CD4-positive, alpha-beta T cell treated with Interferon alpha-2 for 1 hour (primary cell): ENCODE measurements at regions not wholly inside any gene's neighbourhood (a gene's known extent, or its start where the extent isn't known, plus 50 kb on each side); places are given as distances from the start of the nearest gene placed in this dataset.

Experiments used
- DNase-seq, 2 donors: peaks; one replicate each; pipeline ENCODE4 v3.0.0-alpha.2; 2020 to 2022

DNA sequence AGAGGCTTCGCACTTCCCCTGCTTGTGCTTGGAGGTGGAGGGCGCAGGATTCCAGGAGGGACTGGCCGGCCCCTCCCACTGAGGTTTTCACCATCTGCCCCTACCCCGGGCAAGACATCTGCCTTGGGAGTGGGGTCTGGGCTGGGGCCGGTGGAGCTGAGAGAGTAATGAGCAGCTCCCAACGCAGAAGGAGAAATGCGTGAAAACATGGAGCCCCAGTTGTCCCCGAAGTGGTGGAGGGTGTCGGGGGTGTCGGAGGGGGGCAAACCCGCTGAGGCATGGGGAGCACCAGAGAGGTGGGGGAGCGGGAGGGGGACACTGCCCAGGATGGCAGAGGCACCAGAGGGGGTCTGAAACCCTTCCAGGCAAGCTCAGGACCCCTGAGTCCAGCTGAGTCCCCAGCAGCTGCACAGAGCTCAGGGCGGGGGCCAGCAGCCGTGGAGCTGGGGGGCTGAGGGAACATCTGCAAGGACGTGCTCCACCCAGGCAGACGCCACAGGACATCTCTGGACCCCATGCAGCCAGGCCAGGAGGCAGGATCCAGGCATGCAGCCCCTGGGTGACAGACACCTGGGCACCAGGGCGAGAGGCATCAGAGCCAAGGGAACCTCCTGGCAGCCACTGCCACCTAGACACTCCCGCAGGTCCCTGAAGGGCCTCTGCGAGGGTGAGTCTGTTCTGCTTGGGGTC, 110.6 kb downstream of the SIK1 start:
- no peak for DNase-seq

DNA sequence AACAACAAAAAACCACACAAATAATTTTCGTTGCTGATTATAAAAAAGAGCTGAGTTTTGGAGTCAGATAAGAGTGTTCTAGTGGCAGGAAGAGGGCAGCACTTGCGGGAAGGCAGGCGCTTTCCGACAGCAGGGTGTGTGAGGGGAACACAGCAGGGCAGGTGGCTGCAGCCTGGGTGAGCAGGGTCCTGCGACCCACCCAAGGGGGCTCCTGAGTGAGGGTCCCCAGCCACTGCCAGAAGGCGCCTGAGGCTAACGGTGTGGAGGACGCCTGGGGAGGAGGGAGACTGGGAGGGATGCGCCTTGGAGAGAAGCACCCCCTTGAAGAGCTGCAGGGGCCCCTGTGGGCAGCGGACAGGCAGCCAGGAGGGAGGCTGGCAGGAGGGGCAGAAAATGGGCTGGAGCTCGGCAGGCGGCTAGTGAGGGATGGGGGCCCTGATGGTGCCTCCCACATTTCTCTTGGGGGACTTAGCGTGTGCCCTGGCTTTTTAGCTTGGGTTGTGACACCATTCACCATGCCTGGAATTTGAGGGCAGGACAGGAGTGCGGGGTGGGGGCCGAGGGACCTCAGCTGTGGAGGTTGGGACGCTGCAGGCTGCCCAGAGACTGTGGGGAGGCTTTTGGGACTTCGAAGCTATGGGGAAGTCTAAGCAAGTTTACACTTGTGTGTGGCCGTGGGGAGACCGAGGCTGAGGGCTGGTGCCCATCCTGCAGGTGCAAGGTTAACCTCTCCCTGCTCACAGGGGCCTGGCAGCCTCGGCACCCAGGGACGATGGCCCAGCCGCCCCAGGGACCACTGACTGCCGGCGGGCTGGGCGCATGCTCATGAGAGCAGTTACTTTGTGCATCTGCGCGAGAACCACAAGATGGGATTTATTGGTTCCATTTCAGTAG, 111.4 kb downstream of the SIK1 start:
- DNase-seq: peak; percentile 21 to 41

DNA sequence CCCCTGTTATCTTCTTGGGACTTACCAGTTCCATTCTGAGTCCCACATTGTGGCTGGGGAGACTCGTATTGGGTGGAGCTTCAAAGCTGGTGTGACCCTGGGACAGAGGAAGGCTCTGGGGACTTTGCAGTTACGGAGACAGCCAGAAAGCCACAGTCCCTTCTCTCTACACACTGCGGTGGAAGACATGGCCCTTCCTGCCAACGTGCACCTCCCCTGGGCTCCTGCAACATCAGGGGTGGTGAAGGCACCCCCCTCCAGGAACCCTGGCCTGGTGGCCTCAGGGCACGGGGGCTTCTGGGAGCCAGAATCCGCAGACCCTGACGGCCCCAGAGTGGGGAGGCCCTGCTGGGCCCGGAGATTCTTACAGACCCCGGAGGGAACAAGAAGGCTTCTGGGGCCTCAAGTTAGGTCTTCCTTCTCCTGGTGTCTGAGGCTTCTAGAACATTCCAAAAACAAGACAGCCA, 113.0 kb downstream of the SIK1 start:
- no peak for DNase-seq

DNA sequence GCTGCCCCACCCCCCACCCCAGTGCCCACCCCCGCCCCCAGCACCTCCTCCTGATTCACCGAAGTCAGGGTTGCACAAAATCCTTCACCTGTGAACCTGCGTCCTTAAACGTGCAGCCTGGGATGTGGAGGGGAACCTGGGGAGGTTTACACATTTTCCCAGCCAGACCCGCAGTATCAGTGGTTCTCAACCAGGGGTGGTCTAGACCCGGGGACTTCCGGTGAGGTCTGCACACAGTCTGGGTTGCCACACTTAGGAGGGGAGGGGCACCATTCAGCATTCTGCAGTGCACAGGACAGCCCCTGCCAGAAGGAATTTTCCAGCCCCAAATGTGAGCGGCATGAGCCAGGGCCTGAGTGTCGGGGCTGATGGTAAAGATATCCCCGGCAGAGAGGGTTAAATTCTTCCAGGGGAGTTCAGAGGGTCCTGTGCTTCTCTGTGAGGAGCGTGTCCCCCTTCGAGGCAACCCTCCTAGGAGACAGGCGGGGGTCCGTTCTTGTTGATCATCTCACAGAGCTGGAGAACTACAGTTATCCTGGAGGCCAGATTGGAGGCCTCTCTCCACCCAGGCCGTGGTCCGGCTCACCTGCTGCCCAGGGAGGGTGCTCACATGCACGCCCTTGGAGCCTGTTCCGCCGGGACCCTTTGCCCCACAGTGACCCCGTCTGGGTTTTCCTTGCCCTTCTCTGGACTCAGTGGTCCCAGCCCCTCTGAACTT, 113.6 kb downstream of the SIK1 start:
- no peak for DNase-seq

DNA sequence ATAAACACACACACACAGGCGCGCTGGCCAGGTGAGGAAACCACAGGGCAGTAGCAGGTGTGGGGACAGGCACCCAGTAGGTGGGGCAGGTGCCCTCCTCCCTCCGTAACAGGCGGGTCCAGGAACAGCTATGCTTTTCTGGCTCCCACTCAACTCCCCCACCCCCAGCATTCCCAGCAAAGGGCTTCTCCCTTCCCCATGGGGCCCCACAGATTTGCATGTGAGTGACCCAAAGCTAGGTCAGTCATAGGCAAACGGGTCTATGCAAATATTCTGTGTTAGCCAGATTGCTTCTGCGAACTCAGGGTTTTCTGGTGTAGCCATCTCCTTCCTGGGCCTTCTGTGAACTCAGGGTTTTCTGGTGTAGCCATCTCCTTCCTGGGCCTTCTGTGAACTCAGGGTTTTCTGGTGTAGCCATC, 114.2 kb downstream of the SIK1 start:
- DNase-seq: no peak

DNA sequence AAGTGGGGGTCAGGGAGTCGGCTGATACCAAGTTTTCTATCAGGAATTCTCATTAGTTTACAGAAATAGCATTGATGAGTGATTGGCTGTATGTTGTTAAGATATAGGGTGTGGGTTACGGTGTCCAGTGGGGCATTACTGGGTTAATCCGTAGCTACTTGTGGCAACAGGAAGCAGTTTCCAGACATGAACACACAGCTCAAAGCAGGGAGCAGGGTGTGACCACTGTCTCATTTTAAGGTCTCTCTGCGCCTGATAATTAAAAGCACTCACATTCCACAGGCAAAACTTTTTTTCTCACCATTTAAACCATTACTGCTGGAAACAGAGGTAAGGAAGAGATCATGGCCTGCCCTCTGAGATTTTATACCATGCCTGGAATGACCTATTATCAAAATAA, 114.9 kb downstream of the SIK1 start:
- no peak for DNase-seq

DNA sequence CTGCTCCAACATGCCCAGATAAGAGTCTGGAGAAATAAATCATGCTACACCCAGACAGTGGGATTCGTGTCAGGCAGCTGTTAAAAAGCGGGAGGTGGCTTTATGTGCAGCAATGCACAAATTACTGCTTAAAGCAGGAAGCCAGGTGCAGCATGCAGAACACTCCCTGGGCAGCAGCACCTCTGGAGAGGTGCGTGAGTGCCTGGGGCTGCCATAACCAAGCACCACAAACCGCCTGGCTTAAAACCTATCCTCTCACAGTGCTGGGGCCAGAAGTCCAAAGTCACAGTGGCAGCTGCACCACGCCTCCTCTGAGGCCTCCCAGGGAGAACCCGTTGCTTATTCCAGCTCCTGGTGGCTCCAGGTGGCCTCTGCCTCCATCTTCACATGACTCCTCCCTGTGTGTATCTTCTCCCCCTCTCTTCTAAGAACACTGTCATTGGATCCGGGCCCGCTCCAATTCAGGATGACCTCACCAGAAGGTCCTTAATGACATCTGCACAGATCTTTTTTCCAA, 115.6 kb downstream of the SIK1 start:
- DNase-seq: no peak

DNA sequence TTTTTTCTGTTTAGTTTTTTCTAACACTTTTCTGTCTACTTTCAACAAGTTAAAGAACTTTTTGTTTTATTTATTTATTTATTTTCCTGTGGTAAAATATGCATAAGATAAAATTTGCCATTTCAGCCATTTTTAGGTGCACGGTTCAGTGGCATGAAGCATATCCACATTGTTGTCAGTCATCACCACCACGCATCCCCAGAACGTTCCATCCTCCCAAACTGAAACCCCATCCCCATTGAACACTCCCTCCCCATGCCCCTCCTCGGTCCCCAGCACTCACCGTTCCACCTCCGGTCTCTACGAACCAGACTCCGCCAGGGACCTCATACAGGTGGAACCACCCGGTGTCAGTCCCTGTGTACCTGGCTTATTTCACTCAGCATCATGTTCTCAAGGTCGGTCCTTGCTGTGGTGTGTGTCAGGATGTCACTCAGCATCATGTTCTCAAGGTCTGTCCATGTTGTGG, 118.1 kb downstream of the SIK1 start:
- DNase-seq: no peak

DNA sequence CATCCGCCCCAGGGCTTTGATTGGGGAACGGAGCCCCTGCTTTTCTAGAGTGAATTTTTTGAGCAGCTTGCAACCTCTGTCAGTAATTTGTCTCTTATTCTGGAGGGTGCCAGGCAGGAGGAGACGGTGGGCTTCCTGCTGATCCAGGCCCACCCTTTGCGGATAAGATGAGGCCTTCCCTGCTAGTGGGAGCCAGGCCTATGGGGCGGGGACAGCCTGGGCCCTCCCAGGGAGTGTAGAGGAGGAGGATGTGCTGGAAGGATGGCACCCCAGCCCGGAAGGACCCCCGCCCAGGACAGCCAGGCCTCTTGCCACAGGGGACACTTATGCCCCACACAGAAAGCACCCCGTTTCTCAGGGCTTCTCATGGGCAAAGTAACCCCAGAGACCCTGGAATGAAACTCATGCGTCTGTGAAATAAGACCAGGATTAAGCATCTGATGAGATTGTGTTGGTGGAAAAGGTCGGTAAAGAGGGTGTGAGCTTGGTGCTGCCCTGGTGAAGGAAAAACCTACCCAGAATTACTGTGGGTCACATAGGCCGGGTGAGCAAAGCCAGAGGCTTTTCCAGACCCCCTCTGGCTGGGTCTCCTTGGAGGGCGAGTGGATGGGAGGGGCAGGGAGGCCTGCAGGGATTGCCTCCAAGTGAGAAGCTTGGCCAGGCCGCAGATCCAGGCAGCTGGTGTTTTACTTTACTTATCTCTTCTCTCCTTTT, 118.7 kb downstream of the SIK1 start:
- DNase-seq: no peak

DNA sequence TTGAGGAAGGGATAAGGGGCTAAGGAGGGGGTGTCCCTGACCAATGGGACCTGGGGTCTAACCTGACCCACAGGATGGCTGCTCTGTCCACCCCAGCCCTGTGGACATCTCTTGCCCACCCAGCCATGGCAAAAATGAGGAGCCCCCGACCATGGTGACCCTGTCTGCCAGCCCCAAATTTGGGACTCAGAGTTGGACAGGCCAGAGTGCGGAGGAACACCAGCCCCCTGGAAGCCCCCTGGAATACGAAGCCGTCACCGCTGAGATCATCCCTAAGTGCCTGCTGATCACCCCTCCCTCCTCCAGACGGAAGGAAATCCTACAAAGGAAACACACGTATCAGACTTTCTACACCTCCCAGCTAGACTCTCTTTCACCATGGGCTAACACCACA, 119.3 kb downstream of the SIK1 start:
- DNase-seq: no peak

DNA sequence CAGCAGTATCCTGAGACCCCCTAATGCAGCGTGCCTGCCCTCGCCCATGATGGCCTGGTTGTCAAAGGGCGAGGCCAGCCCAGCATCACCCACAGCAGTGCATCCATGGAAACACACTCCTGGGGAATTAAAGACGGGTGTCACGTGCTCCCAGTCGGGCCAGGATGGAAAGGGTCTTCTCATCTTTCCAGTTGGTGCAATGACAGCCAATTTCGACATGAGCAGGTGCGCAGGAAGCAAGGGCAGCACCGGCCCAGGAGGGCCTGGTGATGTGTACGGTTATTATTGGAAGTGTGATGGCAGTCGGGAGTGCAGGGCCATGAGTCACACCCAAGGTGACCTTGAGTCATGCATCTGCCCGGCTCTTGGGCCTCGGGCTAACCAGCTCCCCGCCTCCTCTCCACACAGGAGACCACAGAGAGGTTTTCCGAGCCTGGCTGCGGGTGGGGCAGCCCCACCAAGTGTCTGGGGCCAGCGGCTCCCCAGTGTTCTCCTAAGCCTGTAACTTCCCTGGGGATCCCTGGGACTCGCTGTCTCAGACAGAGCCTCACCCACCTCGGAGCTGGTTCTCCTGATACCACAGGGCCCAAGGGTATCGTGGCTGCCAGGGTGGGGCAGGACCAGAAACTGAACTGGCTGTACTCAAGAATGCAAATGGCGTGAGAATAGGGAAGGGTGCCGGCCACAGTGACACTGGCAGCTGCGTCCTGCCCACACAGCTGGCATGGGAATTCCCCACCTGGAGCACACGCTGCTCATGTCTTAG, 119.8 kb downstream of the SIK1 start:
- peak in 1 of 2 donors; percentile 6 for DNase-seq

DNA sequence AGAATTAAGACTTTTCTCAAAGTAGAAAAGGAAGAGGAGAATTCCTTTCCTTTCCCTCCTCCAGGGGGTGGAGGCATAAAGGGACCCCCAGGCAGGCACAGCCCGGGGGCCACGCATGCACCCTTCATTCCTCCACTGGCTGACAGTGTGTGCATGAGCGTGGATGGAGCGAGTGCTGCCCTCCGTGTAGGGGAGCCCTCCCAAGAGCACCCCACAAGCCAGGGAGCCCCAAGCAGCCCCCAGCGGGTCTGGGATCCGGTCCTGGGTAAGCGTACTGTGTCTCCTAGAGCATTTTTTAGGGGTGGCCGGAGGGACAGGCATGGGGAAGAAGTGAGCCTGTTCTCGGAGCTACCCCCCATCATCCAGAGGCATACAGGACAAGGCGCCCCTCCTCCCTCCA, 120.5 kb downstream of the SIK1 start:
- no peak for DNase-seq

DNA sequence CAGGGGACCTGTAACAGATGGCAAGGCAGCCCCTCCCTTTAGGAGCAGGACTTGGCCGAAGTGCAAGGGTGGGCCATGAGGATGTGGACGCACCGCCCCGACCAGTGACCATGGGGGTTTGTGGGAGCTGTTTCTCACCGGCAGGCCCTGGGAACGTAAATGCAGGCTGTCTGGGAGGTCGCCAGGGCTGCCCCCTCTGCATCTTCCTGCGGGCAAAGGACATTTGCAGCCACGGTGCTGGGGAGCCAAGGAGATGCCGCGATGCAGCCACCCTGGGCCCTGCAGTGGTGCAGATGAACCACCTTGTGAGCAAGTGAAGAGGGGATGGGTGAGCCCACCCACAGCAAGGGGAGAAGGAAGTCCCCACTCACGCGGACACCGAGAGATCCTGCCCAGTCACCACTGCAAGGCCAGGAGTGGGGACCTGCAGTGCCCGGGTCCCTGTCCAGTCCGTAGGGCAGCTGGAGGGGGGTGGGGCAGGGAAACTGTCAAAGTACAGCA, 121.1 kb downstream of the SIK1 start:
- DNase-seq: no peak

DNA sequence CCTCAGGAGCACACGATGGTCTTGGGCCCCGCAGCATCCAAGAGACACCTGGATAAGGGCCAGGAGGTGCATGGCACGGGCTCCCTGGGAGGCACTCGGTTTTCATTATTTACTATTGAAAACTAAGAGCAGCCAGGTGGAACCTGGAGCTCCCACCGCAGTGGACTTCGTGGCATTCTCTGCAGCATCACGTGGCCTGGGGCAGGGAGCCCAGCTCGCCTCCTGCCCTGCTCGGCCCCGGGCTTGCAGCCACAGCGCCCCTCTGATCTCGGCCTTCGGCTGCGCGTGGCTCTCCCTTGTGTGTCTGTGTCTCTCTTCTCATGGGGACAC, 121.6 kb downstream of the SIK1 start:
- DNase-seq: no peak

DNA sequence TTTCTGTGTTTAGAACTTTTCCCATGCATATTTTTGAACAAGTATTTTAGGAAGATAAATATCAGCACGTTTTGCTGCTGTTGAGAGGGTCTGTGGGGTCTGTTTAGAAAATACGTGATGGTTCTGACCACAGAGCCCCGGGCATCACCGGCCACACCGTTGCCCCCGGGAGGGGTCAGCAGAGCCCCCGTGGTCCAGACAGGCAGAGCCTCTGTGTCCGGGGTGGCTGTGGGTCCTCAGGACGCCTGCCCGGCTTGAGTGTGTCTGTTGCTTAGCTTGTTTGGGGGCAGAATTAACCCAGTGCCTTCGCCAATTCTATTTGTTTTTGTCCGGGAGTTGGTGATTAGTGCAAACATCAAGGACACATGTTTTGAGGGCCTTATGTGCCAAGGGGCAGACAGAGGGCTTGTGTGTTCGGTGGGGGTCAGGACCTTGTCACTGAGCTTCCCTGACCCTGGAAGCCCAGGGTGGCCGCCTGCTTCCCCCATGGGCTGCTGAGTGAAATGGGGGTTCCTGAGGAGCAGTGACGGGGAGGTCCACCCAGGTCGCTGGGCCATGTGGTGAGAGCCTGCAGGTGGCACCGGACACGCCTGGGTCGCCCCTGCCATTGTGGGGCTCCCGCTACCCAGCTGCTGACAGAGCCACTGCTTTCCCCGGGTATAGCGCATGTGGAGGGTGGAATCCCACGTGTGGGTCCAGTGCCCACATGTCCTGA, 122.2 kb downstream of the SIK1 start:
- no peak for DNase-seq

DNA sequence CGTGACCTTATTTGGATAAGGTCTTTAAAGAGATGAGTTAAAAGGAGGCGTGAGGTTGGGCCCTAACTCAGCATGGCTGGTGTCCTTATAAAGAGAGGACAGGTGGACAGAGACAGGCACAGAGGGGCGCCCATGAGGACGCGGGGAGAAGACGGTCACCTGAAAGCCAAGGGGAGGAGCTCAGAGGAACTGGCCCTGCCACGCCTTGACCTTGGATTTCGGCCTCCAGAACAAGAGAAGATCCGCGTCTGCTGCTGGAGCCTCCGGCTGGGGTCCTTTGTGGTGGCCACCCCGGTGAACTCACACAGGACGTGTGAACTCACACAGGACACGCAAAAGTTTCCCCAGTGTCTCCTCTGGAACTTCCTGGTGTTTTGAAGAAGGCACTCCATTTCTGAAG, 122.7 kb downstream of the SIK1 start:
- no peak for DNase-seq

DNA sequence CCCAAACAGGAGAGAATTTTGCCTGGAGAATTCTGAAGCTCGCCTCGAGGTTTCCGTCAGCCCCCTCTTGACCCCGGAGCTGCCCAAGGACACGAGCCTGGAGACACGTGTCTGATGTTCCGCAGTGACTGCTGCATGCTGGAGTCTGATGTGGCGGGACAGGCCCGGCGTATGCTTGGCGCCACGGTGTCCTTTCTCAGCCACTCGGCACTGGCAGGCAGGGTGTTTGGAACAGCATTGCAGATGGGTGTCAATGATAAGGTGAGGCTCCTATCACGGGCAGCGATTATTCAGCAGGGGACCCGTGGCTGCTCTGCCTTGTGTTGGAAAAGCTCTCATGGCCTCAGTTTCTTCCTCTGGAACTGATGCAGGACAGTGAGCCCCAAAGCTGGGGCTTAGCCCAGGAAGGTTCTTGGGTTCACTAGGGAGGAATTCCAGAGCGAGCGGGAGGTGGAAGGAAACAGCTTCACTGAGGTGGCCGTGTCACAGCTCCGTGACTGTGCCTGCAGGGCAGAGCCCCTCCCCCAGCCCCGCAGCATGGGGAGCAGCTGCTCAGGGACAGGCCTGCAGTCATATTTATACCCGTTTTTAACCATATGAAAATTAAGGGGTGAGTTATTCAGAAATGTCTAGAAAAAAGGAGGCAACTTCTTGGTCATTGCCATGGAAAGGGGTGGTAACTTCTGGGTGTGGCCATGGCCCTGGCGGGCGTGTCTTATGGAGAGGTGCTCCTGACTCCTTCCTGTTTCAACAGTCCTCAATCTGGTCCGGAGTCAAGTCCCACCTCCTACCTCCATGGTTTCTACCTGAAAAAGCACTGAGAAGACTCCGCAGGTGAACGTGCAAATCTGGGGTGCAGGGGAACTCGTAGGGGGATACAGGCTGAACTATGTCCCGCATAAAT, 123.4 kb downstream of the SIK1 start:
- no peak for DNase-seq

DNA sequence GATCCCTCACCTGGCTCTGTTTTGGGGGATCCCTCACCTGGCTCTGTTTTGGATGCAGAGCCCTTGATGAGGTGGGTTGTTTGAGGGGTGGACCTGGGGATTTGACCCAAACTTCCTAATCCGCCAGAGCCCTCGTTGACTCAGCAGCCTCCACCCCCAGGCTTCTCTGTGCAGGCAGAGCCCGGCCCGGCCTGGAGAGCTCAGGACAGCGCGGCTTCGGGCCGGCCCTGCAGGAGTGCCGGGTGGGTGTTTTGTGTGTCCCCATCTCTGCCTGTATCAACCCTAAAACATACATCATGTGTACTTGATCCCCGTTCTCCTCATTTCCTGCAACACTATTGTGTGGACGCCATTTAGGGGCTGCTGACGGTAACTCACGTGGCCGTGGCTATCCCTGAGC, 124.2 kb downstream of the SIK1 start:
- no peak for DNase-seq

DNA sequence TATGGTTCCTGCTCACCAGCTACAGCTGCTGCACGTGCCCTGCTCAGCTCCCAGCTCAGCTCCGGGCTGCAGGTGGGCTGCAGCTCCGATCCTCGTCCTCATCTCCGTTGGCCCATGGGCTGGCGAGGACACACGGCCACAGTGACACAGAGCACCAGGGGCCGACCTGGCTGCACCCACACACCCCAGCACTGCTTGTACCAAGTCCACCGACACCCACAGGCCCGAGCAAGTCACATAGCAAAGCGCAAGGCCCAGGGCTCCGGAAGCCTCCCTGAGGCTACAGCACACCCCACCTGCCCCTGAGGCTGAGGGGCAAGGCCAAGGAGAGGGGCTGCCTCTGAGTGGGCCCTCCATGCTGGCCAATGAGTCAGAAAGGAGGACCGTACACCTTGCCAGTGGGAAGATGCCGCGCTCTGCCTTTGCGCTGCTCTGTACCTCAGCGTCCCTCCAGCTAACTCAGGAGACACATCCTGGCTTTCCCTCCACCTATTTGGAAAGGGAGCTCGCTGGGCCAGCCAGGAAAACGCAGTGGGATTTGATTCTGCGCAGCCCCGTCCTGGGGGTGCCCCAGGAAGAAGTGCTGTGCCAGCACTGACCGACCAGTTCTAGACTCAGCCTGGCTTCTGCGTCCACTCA, 124.8 kb downstream of the SIK1 start:
- DNase-seq: no peak
